MM.1S (cell line): ENCODE measurements at regions not wholly inside any gene's neighbourhood (a gene's known extent, or its start where the extent isn't known, plus 50 kb on each side); places are given as distances from the start of the nearest gene placed in this dataset.
"Not testable (repeated sequence)": the region's sequence is repeated elsewhere in the genome, so short reads cannot be mapped to it uniquely, and the experiment has no call there.

ENCODE experiments used
- DNase-seq: peaks from one replicate; pipeline ENCODE4 v3.0.0-alpha.2; 2015
- H2AFZ ChIP-seq: fragments of 300-600 bp; sonication (generic); 2 replicates; pipeline ENCODE4 v1.6.0; 2016; ENCODE audit warnings: antibody characterized with exemption, low read length
- H3F3A ChIP-seq: fragments of 300-600 bp; sonication (generic); 2 replicates; pipeline ENCODE4 v1.6.1; 2016; ENCODE audit warnings: mild to moderate bottlenecking, antibody characterized with exemption, low read length, moderate library complexity, mixed read lengths; ENCODE audit not compliant: insufficient read depth
- H3K27ac ChIP-seq: fragments of 300-600 bp; sonication (generic); 2 replicates; pipeline ENCODE4 v1.5.1; 2016; ENCODE audit warnings: mild to moderate bottlenecking, low read length
- H3K27me3 ChIP-seq: fragments of 300-600 bp; sonication (generic); replicated peaks from 2 replicates; pipeline ENCODE4 v1.6.0; 2016; ENCODE audit warnings: low read length; ENCODE audit not compliant: insufficient read depth
- H3K36me3 ChIP-seq: fragments of 300-600 bp; sonication (generic); replicated peaks from 2 replicates; pipeline ENCODE4 v1.6.1; 2016; ENCODE audit warnings: mild to moderate bottlenecking, low read length, mixed read lengths; ENCODE audit not compliant: insufficient read depth
- H3K4me1 ChIP-seq: fragments of 300-600 bp; sonication (generic); 2 replicates; pipeline ENCODE4 v1.6.1; 2016; ENCODE audit warnings: low read length, mixed read lengths
- H3K4me2 ChIP-seq: fragments of 300-600 bp; sonication (generic); 2 replicates; pipeline ENCODE4 v1.6.0; 2016; ENCODE audit warnings: low read depth, low read length
- H3K4me3 ChIP-seq: fragments of 300-600 bp; sonication (generic); 2 replicates; pipeline ENCODE4 v1.5.1; 2016; ENCODE audit warnings: low read length, mixed read lengths
- H3K79me2 ChIP-seq: fragments of 300-600 bp; sonication (generic); 2 replicates; pipeline ENCODE4 v1.6.1; 2016; ENCODE audit warnings: mixed run types, low read length, mixed read lengths
- H3K9ac ChIP-seq: fragments of 300-600 bp; sonication (generic); 2 replicates; pipeline ENCODE4 v1.6.1; 2016; ENCODE audit warnings: low read length, mixed read lengths
- H3K9me2 ChIP-seq: fragments of 300-600 bp; sonication (generic); replicated peaks from 2 replicates; pipeline ENCODE4 v1.6.1; 2016; ENCODE audit warnings: mild to moderate bottlenecking, low read length, mixed read lengths; ENCODE audit not compliant: insufficient read depth
- H3K9me3 ChIP-seq: fragments of 300-600 bp; sonication (generic); replicated peaks from 2 replicates; pipeline ENCODE4 v1.6.1; 2016; ENCODE audit warnings: mild to moderate bottlenecking, low read length, mixed read lengths; ENCODE audit not compliant: insufficient read depth
- H4K20me1 ChIP-seq: fragments of 300-600 bp; sonication (generic); 2 replicates; pipeline ENCODE4 v1.6.1; 2016; ENCODE audit warnings: mild to moderate bottlenecking, low read length, moderate library complexity, mixed read lengths; ENCODE audit not compliant: insufficient read depth
- CTCF ChIP-seq: fragments of 300-600 bp; sonication (generic); IDR thresholded peaks from 2 replicates; pipeline ENCODE4 v1.5.1; 2016; ENCODE audit warnings: antibody characterized with exemption, low read length, mixed read lengths
- EZH2 ChIP-seq: fragments of 300-600 bp; sonication (generic); optimal IDR thresholded peaks from 2 replicates; pipeline ENCODE3; 2017; ENCODE audit warnings: low read depth, mild to moderate bottlenecking, antibody characterized with exemption, low read length, mixed read lengths
- EZH2phosphoT487 ChIP-seq: fragments of 300-600 bp; sonication (generic); IDR thresholded peaks from 2 replicates; pipeline ENCODE4 v1.6.1; 2018; ENCODE audit warnings: antibody characterized with exemption, low read length

- Histone ChIP-seq H3K4me3 (no peak overlapping the region), H3F3A (no peaks in the 10 kb centered on the region), H3K27ac (no peak overlapping the region), H3K4me2 (no peak overlapping the region), H2AFZ (no peak overlapping the region), H3K4me1 (no peaks in the 10 kb centered on the region), H4K20me1 (no peaks in the 10 kb centered on the region), H3K79me2 (no peaks in the 10 kb centered on the region), H3K9ac (no peak overlapping the region), H3K9me2 (no peaks in the 10 kb centered on the region), H3K27me3 (no peaks in the 10 kb centered on the region), H3K36me3 (no peaks in the 10 kb centered on the region), H3K9me3 (no peaks in the 10 kb centered on the region)
- no peak for DNase-seq
- no peak for TF ChIP-seq EZH2phosphoT487
- TF ChIP-seq CTCF = no peak
- TF ChIP-seq EZH2 = no peak
Measured at GRCh38 chr17:70388326-70388725, 219.0 kb downstream of the KCNJ2 start.

- H3K9ac ChIP-seq, H3K4me1 ChIP-seq, H3K4me2 ChIP-seq, H3K9me2 ChIP-seq, H3K79me2 ChIP-seq, H4K20me1 ChIP-seq, DNase-seq, H3K4me3 ChIP-seq, H3F3A ChIP-seq, H3K9me3 ChIP-seq, H3K36me3 ChIP-seq, H3K27me3 ChIP-seq, H2AFZ ChIP-seq, H3K27ac ChIP-seq: not testable (repeated sequence)
Measured at GRCh38 chr17:70389232-70389757, 220.0 kb downstream of the KCNJ2 start.

GRCh38 chr17:70390049-70390448 is 220.7 kb downstream of the KCNJ2 start:
- Histone ChIP-seq H4K20me1 (no peaks in the 10 kb centered on the region), H3K79me2 (no peaks in the 10 kb centered on the region), H3K9me3 (no peaks in the 10 kb centered on the region), H3K4me3 (no peak overlapping the region), H3K4me1 (no peaks in the 10 kb centered on the region), H3K27me3 (no peaks in the 10 kb centered on the region), H3K27ac (no peak overlapping the region), H3K9ac (no peak overlapping the region), H3K9me2 (no peaks in the 10 kb centered on the region), H3F3A (no peaks in the 10 kb centered on the region), H3K36me3 (no peaks in the 10 kb centered on the region), H2AFZ (no peak overlapping the region), H3K4me2 (no peak overlapping the region)
- TF ChIP-seq CTCF (no peak), EZH2phosphoT487 (no peak), EZH2 (no peak)
- no peak for DNase-seq

DNA sequence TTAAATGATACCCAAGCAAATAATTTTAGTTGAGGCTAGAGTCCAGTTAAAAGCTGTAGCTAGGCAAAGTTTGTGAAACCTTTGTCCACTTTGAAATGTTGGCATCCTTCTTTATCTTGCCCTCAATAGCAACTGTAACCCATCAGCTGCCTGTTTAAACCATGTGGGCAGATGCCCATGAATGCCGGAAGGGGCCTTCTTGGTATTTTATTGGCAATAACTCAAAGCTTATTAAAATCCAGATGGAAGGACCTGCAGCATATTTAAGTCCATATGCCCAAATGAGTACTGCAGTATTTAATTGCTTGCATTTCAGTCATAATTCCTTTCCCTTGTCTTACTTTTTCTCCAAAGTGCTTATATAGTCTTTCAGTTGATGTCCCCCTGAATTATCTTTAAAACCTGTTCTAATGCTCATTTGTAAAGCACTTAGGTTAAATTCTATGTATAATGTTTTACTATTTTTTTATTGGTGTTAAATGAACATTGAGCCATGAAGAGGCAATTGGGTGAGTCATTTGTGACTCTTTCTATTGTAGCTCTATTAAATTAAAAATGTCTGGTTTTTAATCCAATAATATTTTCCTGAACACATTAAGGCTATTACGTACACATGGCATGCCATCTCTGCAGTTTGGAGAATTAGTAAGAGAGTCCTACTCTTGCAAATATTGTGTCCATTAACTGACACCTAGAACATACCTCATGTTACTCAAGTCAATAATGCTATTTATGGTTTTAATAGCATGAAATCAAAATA is 225.3 kb downstream of the KCNJ2 start:
- H3K27me3 ChIP-seq = no peaks in the 10 kb centered on the region
- no peak for TF ChIP-seq CTCF
- TF ChIP-seq EZH2 = no peak
- no peak overlapping the region for H3K4me2 ChIP-seq
- H3K36me3 ChIP-seq = no peaks in the 10 kb centered on the region
- no peaks in the 10 kb centered on the region for H3K4me1 ChIP-seq
- no peaks in the 10 kb centered on the region for H3K79me2 ChIP-seq
- H3K9ac ChIP-seq = no peak overlapping the region
- no peak overlapping the region for H2AFZ ChIP-seq
- no peak overlapping the region for H3K27ac ChIP-seq
- H3F3A ChIP-seq = no peaks in the 10 kb centered on the region
- no peaks in the 10 kb centered on the region for H3K9me2 ChIP-seq
- H3K9me3 ChIP-seq = no peaks in the 10 kb centered on the region
- no peaks in the 10 kb centered on the region for H4K20me1 ChIP-seq
- no peak for DNase-seq
- no peak overlapping the region for H3K4me3 ChIP-seq
